ENCODE measurements at regions not wholly inside any gene's neighbourhood (a gene's known extent, or its start where the extent isn't known, plus 50 kb on each side); places are given as distances from the start of the nearest gene placed in this dataset.
"Not testable (repeated sequence)": the region's sequence is repeated elsewhere in the genome, so short reads cannot be mapped to it uniquely, and the experiment has no call there.

GRCh38 chr1:14279891-14280290 is 318.6 kb upstream of the KAZN start:
- DNase-seq: not testable (repeated sequence)

- DNase-seq: no peak
These were observed 317.6 kb upstream of the KAZN start for GRCh38 chr1:14280909-14281308.

- DNase-seq: no peak
These were observed 317.1 kb upstream of the KAZN start for GRCh38 chr1:14281412-14281811.

- no peak for DNase-seq
These were observed 315.8 kb upstream of the KAZN start for GRCh38 chr1:14282707-14283106.

GRCh38 chr1:14285238-14285637 is 313.2 kb upstream of the KAZN start:
- no peak for DNase-seq

- not testable (repeated sequence) for DNase-seq
These were observed 307.3 kb upstream of the KAZN start for GRCh38 chr1:14291182-14291581.

GRCh38 chr1:14292520-14292919 is 306.0 kb upstream of the KAZN start:
- no peak for DNase-seq

- DNase-seq: no peak
These were observed 304.5 kb upstream of the KAZN start for GRCh38 chr1:14294006-14294405.

GRCh38 chr1:14294860-14295536 is 303.5 kb upstream of the KAZN start:
- DNase-seq: no peak

GRCh38 chr1:14296795-14297194 is 301.7 kb upstream of the KAZN start:
- no peak for DNase-seq

- no peak for DNase-seq
These were observed 301.1 kb upstream of the KAZN start for GRCh38 chr1:14297356-14297755.

GRCh38 chr1:14298806-14299205 is 299.7 kb upstream of the KAZN start:
- DNase-seq: no peak

- no peak for DNase-seq
These were observed 297.3 kb upstream of the KAZN start for GRCh38 chr1:14300991-14301703.

- no peak for DNase-seq
These were observed 296.8 kb upstream of the KAZN start for GRCh38 chr1:14301704-14302024.

- DNase-seq: no peak
These were observed 296.5 kb upstream of the KAZN start for GRCh38 chr1:14302025-14302424.

GRCh38 chr1:14303011-14303410 is 295.5 kb upstream of the KAZN start:
- DNase-seq: no peak

GRCh38 chr1:14304381-14304865 is 294.1 kb upstream of the KAZN start:
- no peak for DNase-seq

GRCh38 chr1:14308460-14308859 is 290.0 kb upstream of the KAZN start:
- DNase-seq: no peak

GRCh38 chr1:14309984-14310383 is 288.5 kb upstream of the KAZN start:
- DNase-seq: no peak

GRCh38 chr1:14310476-14310875 is 288.0 kb upstream of the KAZN start:
- DNase-seq: no peak

GRCh38 chr1:14313731-14314431 is 284.6 kb upstream of the KAZN start:
- DNase-seq: no peak

- no peak for DNase-seq
These were observed 279.7 kb upstream of the KAZN start for GRCh38 chr1:14318830-14319229.

- no peak for DNase-seq
These were observed 278.0 kb upstream of the KAZN start for GRCh38 chr1:14320518-14320917.

- DNase-seq: no peak
These were observed 277.5 kb upstream of the KAZN start for GRCh38 chr1:14320986-14321385.
